ENCODE measurements at regions not wholly inside any gene's neighbourhood (a gene's known extent, or its start where the extent isn't known, plus 50 kb on each side); places are given as distances from the start of the nearest gene placed in this dataset.

DNA sequence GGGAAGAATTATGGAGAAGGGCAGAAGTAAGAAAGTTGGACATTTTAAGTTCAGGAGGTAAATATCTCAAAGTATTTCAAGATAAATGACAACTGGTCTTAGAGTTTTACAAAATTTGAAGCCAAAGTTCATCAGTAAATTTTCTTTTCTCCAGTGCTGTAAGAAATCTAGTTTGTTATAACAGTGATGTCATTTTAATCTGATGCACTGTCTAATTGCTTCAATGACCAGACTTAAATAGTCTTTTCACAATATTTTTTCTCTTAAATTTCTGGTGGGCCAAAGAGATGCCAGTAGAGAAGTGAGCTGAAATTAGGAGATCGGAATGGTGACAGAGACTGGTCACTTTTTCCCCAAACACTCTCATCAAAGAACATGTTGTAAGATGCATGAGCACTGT lies 156.5 kb upstream of the TMEM161B start:
- no peak overlapping the region for H3K4me3 ChIP-seq
- H3K27ac ChIP-seq = no peak overlapping the region

DNA sequence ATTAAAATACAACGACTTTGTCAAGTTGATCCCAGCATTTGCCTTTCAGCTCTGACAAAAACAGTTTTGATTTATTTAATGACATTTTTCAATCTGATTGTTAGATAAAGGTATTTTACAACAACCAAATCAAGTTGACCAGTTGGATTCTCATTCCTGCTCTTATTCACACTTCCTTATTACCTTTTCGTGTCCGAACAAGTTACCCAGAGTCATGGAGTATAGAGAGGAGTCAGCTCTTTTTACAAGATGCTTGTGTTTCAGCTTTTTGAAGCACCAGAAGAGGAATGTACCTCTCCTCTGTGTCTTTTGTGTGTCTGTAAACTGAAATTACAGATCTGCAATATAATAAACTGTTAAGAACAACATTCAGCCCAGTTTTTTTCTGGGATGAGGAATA lies 151.3 kb upstream of the TMEM161B start:
- H3K27ac ChIP-seq = no peak overlapping the region
- no peak overlapping the region for H3K4me3 ChIP-seq

DNA sequence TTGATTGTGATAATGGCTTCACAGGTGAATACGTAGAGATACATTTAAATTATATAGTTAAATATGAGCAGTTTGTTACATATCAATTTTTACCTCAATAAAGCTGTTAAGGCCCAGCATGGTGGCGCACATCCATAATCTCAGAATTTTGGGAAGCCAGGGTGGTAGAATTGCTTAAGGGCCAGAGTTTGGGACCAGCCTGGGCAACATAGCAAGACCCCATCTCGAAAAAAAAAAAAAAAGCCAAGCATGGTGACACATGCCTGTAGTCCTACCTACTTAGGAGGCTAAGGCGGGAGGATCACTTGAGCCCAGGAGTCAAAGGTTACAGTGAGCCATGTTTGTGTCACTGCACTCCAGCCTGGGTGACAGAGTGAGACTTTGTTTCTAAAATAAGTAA lies 138.7 kb upstream of the TMEM161B start:
- H3K27ac ChIP-seq = no peak overlapping the region
- no peak overlapping the region for H3K4me3 ChIP-seq

DNA sequence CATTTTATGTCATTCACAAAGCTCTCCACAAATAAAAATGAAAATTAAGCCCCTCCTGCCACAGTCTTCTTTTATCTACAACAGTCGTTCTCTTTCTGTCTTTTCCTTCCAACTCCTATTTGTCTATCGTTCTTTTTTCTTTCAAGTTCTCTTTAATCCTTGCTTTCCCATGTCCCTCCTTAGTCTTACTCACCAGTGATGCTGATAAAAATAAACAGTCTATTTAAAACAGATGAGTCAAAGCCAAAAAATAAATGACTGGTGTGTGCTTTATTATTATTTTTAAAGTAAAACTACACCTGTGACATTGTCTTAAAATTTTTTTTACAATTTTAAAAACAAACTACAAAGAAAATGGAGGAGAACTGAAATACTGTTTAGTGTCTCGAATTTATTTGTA lies 137.1 kb upstream of the TMEM161B start:
- no peak overlapping the region for H3K27ac ChIP-seq
- no peak overlapping the region for H3K4me3 ChIP-seq

DNA sequence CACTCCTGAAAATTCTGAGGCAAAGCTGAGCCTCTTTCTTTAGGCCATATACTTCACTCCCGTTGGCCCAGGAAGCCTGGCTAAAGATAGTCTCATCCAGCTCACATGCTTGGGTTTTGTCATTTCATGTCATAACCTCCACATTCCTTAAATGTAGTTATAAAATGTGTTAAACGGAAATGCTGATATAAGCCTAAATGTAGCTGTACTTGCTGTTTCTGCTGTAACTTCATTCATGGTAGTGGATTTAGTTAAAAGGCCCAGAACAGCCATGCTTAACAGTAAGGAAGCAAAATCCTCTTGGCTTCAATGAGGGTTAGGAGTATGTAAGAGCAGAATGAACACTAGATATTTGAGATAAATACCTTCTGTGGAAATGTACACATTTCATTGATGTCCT lies 135.8 kb upstream of the TMEM161B start:
- H3K4me3 ChIP-seq = no peak overlapping the region

DNA sequence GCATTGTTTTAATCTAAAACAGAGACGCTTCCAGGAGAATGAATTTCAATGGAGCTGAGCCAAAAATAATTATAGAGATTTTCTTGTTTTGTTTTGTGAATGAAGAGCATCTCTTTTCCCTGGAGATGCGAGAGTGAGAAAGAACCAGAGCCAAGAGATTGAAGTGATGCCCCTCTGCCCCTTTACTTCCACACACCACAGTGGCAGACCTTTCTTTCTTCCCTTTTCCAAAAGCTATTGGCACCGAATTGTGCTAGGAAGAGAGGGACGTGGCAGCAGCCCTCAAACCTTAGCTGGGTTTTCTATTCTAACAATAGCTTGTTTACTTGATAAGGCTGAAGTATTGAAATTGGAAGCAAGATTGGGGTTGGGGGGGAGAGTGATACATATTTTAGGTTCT lies 133.0 kb upstream of the TMEM161B start:
- no peak overlapping the region for H3K27ac ChIP-seq
- no peak overlapping the region for H3K4me3 ChIP-seq

More for the DNA sequence above, 135.8 kb upstream of the TMEM161B start:
- H3K27ac ChIP-seq = no peak overlapping the region

DNA sequence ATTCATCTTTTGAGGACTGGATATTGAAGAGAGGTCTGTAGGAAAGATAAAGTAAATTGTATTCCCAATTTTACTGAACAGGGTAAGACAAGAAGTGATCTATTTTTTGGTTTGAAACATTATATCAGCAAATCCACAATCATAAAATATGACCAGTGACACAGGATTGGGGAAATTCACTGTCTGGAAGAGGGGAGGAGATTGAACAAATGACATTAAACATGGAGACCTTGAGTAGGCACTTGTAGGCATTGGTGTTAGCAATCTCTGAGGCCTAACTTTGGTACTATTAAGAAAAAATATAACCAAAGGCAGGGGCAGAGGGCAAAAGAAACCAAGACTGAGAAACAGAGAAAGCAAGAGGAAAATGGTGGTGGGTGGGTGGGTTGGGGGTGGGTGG lies 132.6 kb upstream of the TMEM161B start:
- no peak overlapping the region for H3K27ac ChIP-seq
- H3K4me3 ChIP-seq = no peak overlapping the region

DNA sequence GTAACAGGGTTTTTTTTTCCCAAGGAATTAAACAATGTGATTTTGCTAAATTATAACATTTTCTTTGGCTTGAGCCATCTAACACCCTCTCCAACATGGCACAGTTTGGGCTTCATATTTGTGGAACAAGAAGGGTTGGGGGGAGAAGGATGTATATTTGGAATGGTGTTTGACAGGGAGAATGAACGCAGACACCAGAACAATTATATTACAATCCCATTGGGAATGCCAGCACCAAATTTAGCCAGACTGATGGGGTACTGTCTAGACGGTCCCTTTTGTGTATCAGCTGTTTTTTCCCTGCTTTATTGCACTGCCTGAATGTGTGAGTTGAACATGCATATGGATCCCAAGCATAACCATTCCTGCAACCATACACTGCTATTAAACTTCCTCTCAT lies 130.9 kb upstream of the TMEM161B start:
- no peak overlapping the region for H3K4me3 ChIP-seq
- no peak overlapping the region for H3K27ac ChIP-seq

DNA sequence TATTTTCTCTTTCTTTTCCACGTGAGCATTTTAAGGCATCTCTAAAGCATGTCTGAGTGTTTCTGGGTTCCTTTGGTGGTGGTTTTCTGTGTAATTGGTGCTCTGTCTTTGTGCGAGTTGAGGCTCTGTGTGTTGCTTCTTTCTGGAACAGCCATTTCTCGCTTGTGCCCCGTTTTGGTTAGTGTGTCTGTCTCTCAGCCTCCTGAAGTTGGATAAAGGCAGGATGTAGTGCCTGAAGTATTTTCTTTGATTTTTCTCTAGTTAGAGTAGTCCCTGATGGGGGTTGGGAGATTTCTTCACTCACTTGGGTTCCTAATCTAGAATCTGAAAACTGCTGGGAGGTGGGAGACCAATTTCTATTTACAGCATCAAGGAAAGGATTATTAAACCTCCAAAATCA lies 129.7 kb upstream of the TMEM161B start:
- Histone ChIP-seq H3K27ac (no peak overlapping the region), H3K4me3 (no peak overlapping the region)

DNA sequence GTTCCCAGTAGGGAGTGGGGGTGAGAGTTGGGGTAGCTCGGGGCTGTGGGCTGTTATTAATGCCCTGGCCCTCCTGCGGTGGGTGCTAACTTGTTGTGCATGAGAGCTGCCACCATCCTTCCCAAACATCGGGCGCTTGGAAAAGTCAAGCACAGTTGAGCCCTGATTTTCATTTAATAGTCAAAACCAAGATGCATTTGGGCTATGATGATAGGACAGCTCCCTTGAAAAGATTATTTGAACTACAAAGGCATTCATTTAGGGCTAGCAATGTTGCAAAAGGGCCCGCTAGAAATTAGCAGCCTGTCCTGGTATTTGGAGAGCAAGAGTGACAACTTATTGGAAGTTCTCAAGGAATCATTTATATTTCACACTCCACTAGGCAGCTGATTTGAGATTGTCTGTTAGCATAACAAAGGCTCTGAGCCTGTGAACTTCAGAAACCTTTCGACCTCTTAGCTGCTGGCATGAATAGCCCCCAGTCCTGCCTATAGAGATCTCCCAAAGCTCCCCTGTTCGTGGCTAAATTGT lies 128.2 kb upstream of the TMEM161B start:
- Histone ChIP-seq H3K4me3 (no peak overlapping the region), H3K27ac (no peak overlapping the region)

DNA sequence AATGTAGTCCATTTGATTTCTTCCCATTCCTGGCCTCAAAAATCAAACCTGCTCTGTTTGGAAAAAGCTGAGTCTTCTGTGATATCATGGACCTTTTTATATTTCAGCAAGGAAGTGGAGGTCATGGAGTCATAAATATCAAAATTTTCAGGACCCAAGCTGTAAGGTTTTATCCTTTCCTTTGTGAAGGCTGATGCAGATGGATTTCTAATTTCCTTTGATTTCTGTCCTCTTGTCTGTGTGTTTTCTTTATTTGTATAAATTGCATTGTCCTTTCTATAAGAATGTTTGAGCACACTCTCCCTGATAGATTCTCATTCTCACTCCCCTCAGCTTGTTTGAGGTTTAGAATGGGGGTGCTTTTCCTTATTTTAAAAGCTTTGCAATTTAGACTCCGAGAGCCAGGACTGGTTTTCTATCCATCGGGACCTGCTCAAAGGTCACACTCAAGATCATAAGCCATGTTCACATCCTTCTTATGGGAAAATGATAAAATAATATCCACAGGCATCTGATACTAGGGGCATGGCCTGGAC lies 127.4 kb upstream of the TMEM161B start:
- Histone ChIP-seq H3K4me3 (no peak overlapping the region), H3K27ac (no peak overlapping the region)

DNA sequence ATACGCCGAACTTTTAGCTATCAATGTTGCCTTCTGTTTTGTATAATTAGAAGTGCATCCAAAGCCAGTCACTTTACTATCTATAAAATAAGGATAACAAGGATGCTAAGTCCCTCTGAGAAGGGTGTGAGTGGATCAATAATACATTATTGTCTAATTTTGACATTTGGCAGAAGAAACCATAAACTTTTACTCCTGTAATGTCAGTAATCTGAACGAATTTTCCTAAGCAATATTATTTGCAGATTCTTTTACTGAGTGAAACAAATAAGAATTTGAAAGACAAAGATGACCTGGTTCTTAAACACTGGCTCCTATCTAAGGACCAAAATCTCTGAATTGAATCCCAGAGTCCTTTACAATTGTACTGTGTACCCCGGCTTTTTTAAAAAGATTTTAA lies 126.6 kb upstream of the TMEM161B start:
- Histone ChIP-seq H3K4me3 (no peak overlapping the region), H3K27ac (no peak overlapping the region)

DNA sequence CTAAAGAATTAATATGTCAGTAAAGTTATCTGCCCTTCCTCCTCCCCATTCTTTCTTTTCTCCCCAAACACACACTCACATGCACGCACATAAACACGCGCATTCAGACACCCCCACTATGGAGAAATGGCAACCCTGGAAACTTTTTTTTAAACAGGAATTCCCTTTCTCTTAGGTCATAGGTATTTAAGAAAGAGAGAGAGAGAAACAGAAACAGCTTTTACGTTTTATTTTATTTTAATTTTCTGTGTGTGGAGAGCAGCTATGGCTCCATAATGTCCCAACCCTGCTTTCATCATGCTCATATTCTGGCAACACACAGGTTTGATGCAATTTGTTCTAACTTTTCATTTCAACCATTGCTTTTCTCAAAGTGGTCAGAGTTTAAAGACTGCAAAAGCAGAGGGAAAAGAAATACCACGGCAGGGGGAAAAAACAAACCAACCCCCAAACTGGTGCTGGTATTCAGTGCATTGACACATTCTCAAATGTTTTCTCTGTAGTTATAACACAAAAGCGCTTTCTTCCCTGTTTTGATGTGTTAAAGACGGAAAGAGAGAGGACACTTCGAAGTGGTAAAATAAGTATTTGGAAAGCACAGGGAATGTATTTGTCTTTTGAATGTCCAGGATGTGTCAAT lies 126.0 kb upstream of the TMEM161B start:
- H3K4me3 ChIP-seq = no peak overlapping the region
- no peak overlapping the region for H3K27ac ChIP-seq

DNA sequence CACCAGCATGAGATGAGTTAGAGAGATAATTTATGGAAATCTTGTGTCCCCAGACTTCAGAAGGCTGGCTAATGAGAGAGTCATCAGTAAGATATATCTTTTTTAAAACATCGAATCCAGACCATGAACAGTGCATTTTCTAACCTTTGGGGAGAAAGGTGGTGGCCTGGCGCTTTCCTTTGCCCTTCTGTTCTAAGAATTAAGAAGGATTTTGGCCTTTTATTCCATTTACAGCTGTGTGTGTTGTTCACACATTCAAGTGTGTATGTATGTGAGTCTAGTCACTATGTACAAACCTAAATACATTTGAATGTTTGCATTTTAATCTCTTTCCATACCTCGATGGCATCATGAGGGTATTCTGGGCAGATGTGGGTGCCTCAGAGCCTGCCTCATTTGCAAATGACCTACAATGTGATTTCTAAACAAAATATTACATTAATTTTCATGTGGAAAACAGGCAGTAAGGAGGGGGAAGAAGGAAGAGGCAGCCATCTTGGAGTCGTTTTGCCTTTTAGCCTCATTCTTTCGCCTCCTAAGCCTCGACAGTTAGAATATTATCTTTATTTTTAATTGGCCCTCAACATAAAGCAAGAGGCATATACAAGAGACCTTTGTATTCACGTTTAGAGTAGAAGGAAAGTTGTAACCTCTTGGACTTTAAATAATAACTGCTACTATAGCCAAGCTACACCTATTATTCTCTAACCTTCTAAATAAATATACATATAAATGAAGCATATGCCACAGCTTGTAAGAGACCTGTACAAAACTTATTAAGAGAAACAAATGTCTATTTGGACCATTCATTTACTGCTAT lies 125.3 kb upstream of the TMEM161B start:
- no peak overlapping the region for H3K4me3 ChIP-seq
- H3K27ac ChIP-seq = no peak overlapping the region

DNA sequence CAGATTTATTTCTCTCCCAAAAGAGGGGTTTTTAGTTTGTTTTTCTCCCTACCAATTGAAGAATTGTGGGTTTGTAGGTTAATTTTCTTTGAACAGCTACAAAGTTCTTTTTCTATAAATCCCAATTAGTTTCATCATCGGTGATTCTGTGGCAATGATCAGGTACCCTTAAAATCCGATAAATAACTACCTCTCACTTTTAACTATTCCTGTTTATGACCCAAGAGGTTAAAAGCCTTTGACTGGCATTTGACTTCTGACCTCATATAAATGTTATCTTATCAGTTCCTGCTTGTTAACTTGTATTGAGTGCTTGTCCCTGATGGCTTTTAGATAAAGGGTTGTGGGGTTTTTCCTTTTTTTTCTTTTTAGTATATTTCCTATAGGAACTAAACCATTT lies 124.4 kb upstream of the TMEM161B start:
- Histone ChIP-seq H3K4me3 (no peak overlapping the region), H3K27ac (no peak overlapping the region)

DNA sequence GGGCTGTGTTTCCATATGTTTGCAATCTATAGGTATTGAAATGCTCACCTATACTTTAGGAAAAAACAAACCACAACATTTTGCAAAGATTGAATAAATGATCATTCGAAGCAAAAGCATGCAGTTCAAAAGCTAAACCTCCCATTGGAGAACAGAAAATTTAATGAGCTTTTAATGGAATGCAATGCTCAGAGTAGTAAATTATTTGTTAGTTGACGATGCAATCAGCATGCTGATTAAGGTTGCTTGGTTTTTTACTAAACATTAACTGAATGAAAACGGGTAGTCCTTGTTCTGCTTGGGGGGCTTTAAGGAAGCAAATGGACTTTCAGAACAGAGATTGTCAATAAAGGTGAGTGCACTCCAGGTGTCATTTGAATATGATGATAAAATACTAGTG lies 123.3 kb upstream of the TMEM161B start:
- no peak overlapping the region for H3K4me3 ChIP-seq
- no peak overlapping the region for H3K27ac ChIP-seq

DNA sequence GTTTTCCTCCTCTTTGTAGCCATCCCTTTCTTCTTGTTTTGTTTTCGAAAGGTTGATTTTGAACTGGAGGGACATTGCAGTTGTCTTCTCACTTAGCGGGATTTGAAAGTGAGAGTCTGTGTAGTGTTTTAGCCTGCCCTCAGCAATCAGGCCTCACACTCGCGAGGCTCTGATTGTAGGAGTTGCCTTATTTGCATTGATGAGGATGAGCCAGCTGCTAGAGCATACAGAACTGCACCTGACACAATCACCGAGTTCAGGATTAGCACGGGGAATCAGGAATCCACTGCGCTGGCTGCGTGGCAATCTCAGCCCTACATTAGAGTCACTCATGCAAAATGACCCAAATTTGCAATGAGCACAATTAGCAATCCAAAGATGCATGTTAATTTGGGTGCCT lies 122.5 kb upstream of the TMEM161B start:
- H3K27ac ChIP-seq = no peak overlapping the region
- H3K4me3 ChIP-seq = no peak overlapping the region

DNA sequence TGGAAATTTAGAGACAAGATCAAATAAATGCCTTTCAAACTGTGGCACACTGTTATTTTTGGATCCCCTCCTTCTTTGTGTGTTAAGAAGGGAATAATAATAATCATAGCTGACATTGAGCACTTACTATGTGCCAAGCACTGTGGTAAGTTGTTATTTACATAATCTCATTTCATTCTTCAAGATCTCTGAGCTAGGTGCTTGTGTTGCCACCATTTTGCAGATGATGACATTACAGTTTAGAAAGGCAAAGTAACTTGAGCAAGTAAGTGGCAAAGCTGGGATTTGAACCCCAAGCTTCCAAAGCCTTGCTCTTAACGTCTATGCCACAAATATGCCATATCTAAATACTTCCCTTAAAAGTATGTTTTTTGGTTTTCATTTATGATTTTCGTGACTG lies 121.8 kb upstream of the TMEM161B start:
- no peak overlapping the region for H3K27ac ChIP-seq

DNA sequence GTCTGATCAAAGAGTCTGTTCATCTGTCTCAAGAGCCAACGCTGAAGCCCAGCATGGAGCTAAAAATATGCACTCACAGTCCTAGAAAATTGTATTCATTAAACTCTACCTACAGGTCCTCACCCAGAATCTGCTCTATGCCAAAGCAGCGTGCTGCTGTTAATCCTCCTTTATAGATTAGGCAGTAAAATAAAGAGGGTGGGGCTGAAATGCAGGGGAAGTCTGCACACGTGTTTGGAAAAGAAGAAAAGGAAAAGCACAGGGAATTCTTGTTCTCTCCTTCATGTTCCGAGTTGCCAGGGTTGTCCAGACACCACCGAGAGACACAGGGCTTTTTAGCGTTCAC lies 121.4 kb upstream of the TMEM161B start:
- Histone ChIP-seq H3K4me3 (no peak overlapping the region), H3K27ac (no peak overlapping the region)

More for the DNA sequence above, 121.8 kb upstream of the TMEM161B start:
- no peak overlapping the region for H3K4me3 ChIP-seq

DNA sequence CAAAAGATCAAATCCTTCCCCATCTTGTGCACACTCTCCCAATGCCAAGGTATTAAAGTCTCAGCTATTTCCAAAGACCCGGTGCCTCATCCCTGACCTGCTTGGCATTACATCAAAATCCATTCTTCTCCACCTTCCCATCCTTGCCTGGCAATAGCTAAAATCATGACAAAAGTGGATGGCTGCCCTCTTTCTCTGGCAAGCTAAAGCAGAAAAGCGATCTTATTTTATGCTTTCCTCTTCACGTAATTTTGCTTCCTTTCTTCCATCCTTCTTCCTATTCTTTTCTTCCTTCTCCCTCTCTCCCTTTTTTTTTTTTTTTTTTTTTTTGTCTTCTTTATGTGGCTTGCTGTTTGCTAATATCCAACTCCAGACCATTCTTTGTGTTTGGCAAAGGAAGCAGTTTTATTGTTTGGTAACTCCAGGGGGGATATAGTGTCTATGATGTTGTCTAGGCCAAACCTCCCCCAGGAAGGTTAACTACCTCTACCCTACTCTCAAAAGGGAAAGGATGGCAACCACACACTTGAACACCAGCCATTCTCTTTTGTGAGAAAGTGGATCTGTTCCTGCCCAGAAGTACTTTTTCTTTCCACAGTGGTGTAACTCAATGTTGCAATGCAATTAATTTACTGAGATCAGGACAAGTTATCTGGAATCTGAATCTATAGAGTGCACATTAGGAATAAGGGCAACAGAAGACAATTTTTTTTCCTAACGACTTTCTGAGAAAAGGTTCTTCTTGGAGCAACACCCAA lies 120.9 kb upstream of the TMEM161B start:
- Histone ChIP-seq H3K4me3 (no peak overlapping the region), H3K27ac (no peak overlapping the region)

Measured in skin epidermis (tissue), 12 donors.